Left ventricle myocardium superior (tissue), 1 donor: ENCODE measurements at regions not wholly inside any gene's neighbourhood (a gene's known extent, or its start where the extent isn't known, plus 50 kb on each side); places are given as distances from the start of the nearest gene placed in this dataset. TPM values are rescaled to one million over a fixed set of nuclear protein-coding genes. Genes with fewer than 3 reads are reported as not detected.

Source experiments
- microRNA-seq: library from miRNA; unstranded; fragments of <30 nt; microRNA quantifications from one replicate; pipeline ENCODE4 v1.2.0, GENCODE V29; 2020; ENCODE audit warnings: borderline number of aligned reads
- donor health status: DM: no; HTN: yes; CAD: no; lungs with severe emphysema.

Small RNA genes lying in the stretch of these regions (microRNA-seq; reads per million reads assigned to microRNA genes)
- gene MIR587, result not detected
